IMR-90 (cell line): ENCODE measurements at regions not wholly inside any gene's neighbourhood (a gene's known extent, or its start where the extent isn't known, plus 50 kb on each side); places are given as distances from the start of the nearest gene placed in this dataset.

Source experiments
- ATAC-seq: fragments of 200-7000 bp; cut with Tn5 transposase; 2 replicates; pipeline ENCODE4 v1.9.1; 2020; ENCODE audit warnings: low read depth, mild to moderate bottlenecking, moderate library complexity
- BruUV-seq: library from RNA; stranded (reverse); fragments of 400-500 nt; replicated peaks from 2 replicates; lab custom pipeline; 2021; lab: Mats Ljungman, UMichigan
- CTCF ChIA-PET: fragments of 300-600 bp; formaldehyde crosslinking; extraction: SDS; loops from one replicate; lab custom pipeline; 2021; ENCODE audit warnings: antibody characterized with exemption; lab: Yijun Ruan, JAX
- POLR2A ChIA-PET: fragments of 300-600 bp; sonication (Branson Sonifier 250); formaldehyde crosslinking; loops from one replicate; lab custom pipeline; 2022; ENCODE audit warnings: antibody characterized with exemption; ENCODE audit not compliant: unreplicated experiment; lab: Charles Lee
- DNase-seq: peaks from one replicate; pipeline ENCODE4 v3.0.0; 2013
- H2AFZ ChIP-seq: replicated peaks from 2 replicates; pipeline ENCODE3; 2013; ENCODE audit warnings: low read length, mild to moderate bottlenecking; ENCODE audit not compliant: poor library complexity
- H2AK5ac ChIP-seq: 2 replicates; pipeline ENCODE4 v1.6.1; 2013; ENCODE audit warnings: low read depth, low read length, inconsistent platforms
- H2AK9ac ChIP-seq: replicated peaks from 2 replicates; pipeline ENCODE3; 2013; ENCODE audit warnings: mild to moderate bottlenecking, low read depth, low read length, moderate library complexity; ENCODE audit not compliant: poor library complexity
- H2BK120ac ChIP-seq: 2 replicates; pipeline ENCODE4 v1.6.1; 2013; ENCODE audit warnings: low read depth, low read length, inconsistent platforms
- H2BK15ac ChIP-seq: 3 replicates; pipeline ENCODE4 v1.6.1; 2013; ENCODE audit warnings: low read depth, low read length, inconsistent platforms
- H2BK20ac ChIP-seq: 2 replicates; pipeline ENCODE4 v1.6.1; 2013; ENCODE audit warnings: low read depth, mild to moderate bottlenecking, inconsistent platforms, low read length, moderate library complexity
- H2BK5ac ChIP-seq: 2 replicates; pipeline ENCODE4 v1.6.1; 2013; ENCODE audit warnings: mild to moderate bottlenecking, low read depth, low read length, inconsistent platforms; ENCODE audit not compliant: poor library complexity, severe bottlenecking
- H3K14ac ChIP-seq: replicated peaks from 2 replicates; pipeline ENCODE4 v1.6.1; 2013; ENCODE audit warnings: low read depth, low read length, inconsistent platforms
- H3K18ac ChIP-seq: 2 replicates; pipeline ENCODE4 v1.6.1; 2013; ENCODE audit warnings: low read depth, low read length, control low read depth
- H3K23ac ChIP-seq: 2 replicates; pipeline ENCODE4 v1.6.1; 2013; ENCODE audit warnings: low read depth, low read length, inconsistent platforms
- H3K27ac ChIP-seq: 2 replicates; pipeline ENCODE4 v1.5.1; 2013; ENCODE audit warnings: mild to moderate bottlenecking, control low read depth, low read length; ENCODE audit not compliant: insufficient read depth
- H3K27me3 ChIP-seq: 2 replicates; pipeline ENCODE4 v1.6.1; 2013; ENCODE audit warnings: low read length; ENCODE audit not compliant: control insufficient read depth, insufficient read depth
- H3K36me3 ChIP-seq: 2 replicates; pipeline ENCODE4 v1.6.1; 2013; ENCODE audit warnings: low read length, mixed read lengths; ENCODE audit not compliant: control insufficient read depth, insufficient read depth
- H3K4ac ChIP-seq: 2 replicates; pipeline ENCODE4 v1.6.1; 2013; ENCODE audit warnings: low read depth, low read length, inconsistent platforms
- H3K4me1 ChIP-seq: 2 replicates; pipeline ENCODE4 v1.6.1; 2013; ENCODE audit warnings: low read length, mixed read lengths; ENCODE audit not compliant: control insufficient read depth, insufficient read depth
- H3K4me2 ChIP-seq: 2 replicates; pipeline ENCODE4 v1.6.1; 2013; ENCODE audit warnings: low read depth, mild to moderate bottlenecking, control low read depth, low read length, moderate library complexity
- H3K4me3 ChIP-seq: 2 replicates; pipeline ENCODE4 v1.5.1; 2013; ENCODE audit warnings: low read depth, mild to moderate bottlenecking, control low read depth, low read length, moderate library complexity; ENCODE audit not compliant: insufficient read depth
- H3K56ac ChIP-seq: 2 replicates; pipeline ENCODE4 v1.6.1; 2013; ENCODE audit warnings: low read length, inconsistent platforms; ENCODE audit not compliant: insufficient read depth; ENCODE audit errors: extremely low read depth
- H3K79me1 ChIP-seq, 2 experiments: 2 replicates each; pipeline ENCODE4 v1.6.1; 2013; ENCODE audit warnings: low read length in 2 of 2, inconsistent platforms in 1 of 2, low read depth in 1 of 2
- H3K9ac ChIP-seq: 2 replicates; pipeline ENCODE4 v1.6.1; 2013; ENCODE audit warnings: low read depth, low read length, control low read depth
- H3K9me1 ChIP-seq: 2 replicates; pipeline ENCODE4 v1.6.1; 2013; ENCODE audit warnings: low read length, inconsistent platforms; ENCODE audit not compliant: insufficient read depth
- H3K9me3 ChIP-seq: 2 replicates; pipeline ENCODE4 v1.6.1; 2013; ENCODE audit warnings: low read length; ENCODE audit not compliant: control insufficient read depth, insufficient read depth
- H4K20me1 ChIP-seq: 2 replicates; pipeline ENCODE4 v1.6.1; 2013; ENCODE audit warnings: low read length, inconsistent platforms; ENCODE audit not compliant: insufficient read depth
- H4K5ac ChIP-seq: 2 replicates; pipeline ENCODE4 v1.6.1; 2013; ENCODE audit warnings: mild to moderate bottlenecking, low read depth, low read length, control low read depth
- H4K8ac ChIP-seq, 2 experiments: 2 replicates each; pipeline ENCODE4 v1.6.1; 2013; ENCODE audit warnings: low read depth in 2 of 2, low read length in 2 of 2, control low read depth in 1 of 2, inconsistent platforms in 1 of 2
- H4K91ac ChIP-seq: 2 replicates; pipeline ENCODE4 v1.6.1; 2013; ENCODE audit warnings: low read depth, low read length, inconsistent platforms; ENCODE audit not compliant: insufficient read depth
- ELK1 ChIP-seq: fragments of 150-350 bp; IDR thresholded peaks from 2 replicates; pipeline ENCODE4 v1.6.1; 2016; ENCODE audit warnings: low read depth, mild to moderate bottlenecking, low read length, moderate library complexity, borderline replicate concordance
- MXI1 ChIP-seq: IDR thresholded peaks from 2 replicates; pipeline ENCODE4 v1.6.1; 2012; ENCODE audit warnings: low read depth, mild to moderate bottlenecking, low read length, moderate library complexity, borderline replicate concordance
- NFE2L2 ChIP-seq: fragments of 150-350 bp; IDR thresholded peaks from 2 replicates; pipeline ENCODE4 v1.6.1; 2016; ENCODE audit warnings: low read depth, mild to moderate bottlenecking, low read length
- POLR2A ChIP-seq: IDR thresholded peaks from 2 replicates; pipeline ENCODE4 v1.6.1; 2012; ENCODE audit warnings: mild to moderate bottlenecking, low read depth, low read length
- RCOR1 ChIP-seq: IDR thresholded peaks from 2 replicates; pipeline ENCODE4 v1.6.1; 2012; ENCODE audit warnings: mild to moderate bottlenecking, low read length, improper control_type of control experiment; ENCODE audit not compliant: insufficient replicate concordance
- WGBS, 2 experiments: methylation state at CpG; one replicate each; pipeline versions ENCODE4 v1.1.5 to v1.1.7; 2013; ENCODE audit warnings: missing lambda C conversion rate in 2 of 2; ENCODE audit not compliant: insufficient read length in 1 of 2; ENCODE audit errors: extremely low coverage in 2 of 2; 5-methylcytosine and 5-hydroxymethylcytosine counted together
- dilution Hi-C: fragments of 300-500 bp; cut with HindIII; formaldehyde crosslinking; loops from one replicate; pipeline ENCODE4 v1.14.3; 2018; ENCODE audit warnings: low sequenced_read_pairs; ENCODE audit not compliant: unreplicated experiment
- in situ Hi-C: fragments of 300-500 bp; cut with MboI; formaldehyde crosslinking; loops from 3 replicates; pipeline ENCODE4 v1.14.3; 2019; ENCODE audit warnings: low sequenced_read_pairs, inconsistent platforms, mixed read lengths
- intact Hi-C: fragments of 100-400 bp; cut with micrococcal nuclease; formaldehyde crosslinking; loops from 2 replicates; pipeline ENCODE4 v1.10.0; 2022

- H3K27me3 ChIP-seq: peaks cover 7% of the 10 kb centered on the region
- no peak overlapping the region for H3K56ac ChIP-seq
- no peak overlapping the region for H3K4me3 ChIP-seq
- no TSS peak for BruUV-seq
- in situ Hi-C loops (no loop called here), dilution Hi-C loops (no loop called here), intact Hi-C loops (no loop called here)
- no peak overlapping the region for H4K91ac ChIP-seq
- no peak overlapping the region for H2BK5ac ChIP-seq
- POLR2A ChIA-PET: no interaction called here
- H3K36me3 ChIP-seq: no peaks in the 10 kb centered on the region
- no peaks in the 10 kb centered on the region for H3K79me1 ChIP-seq
- no peak overlapping the region for H2BK15ac ChIP-seq
- H4K5ac ChIP-seq: no peak overlapping the region
- no peaks in the 10 kb centered on the region for H4K20me1 ChIP-seq
- no peak overlapping the region for H3K23ac ChIP-seq
- ATAC-seq (no peak), DNase-seq (no peak)
- H3K4ac ChIP-seq: no peak overlapping the region
- no peaks in the 10 kb centered on the region for H3K4me1 ChIP-seq
- H3K9me1 ChIP-seq: no peaks in the 10 kb centered on the region
- H2BK20ac ChIP-seq: no peak overlapping the region
- no CpG with 5 or more reads among the region's 3 CpGs for WGBS, 2 experiments
- H2AK9ac ChIP-seq: no peak overlapping the region
- no peak overlapping the region for H4K8ac ChIP-seq
- no peak overlapping the region for H3K27ac ChIP-seq
- H3K14ac ChIP-seq: no peak overlapping the region
- CTCF ChIA-PET: no interaction called here
- H2AFZ ChIP-seq: no peak overlapping the region
- H3K9me3 ChIP-seq: no peaks in the 10 kb centered on the region
- H2AK5ac ChIP-seq: no peak overlapping the region
- H3K9ac ChIP-seq: no peak overlapping the region
- no peak overlapping the region for H3K18ac ChIP-seq
- no peak overlapping the region for H3K4me2 ChIP-seq
- no peak for TF ChIP-seq RCOR1
- no peak for TF ChIP-seq MXI1
- no peak for TF ChIP-seq ELK1
- no peak for TF ChIP-seq NFE2L2
- no peak for TF ChIP-seq POLR2A
- H2BK120ac ChIP-seq: no peak overlapping the region
These were observed 190.1 kb downstream of the ICOS start for GRCh38 chr2:204126705-204127104.
